NOMO-1 treated with dmso at 0.1 percent for 144 hours (cell line): ENCODE measurements at regions not wholly inside any gene's neighbourhood (a gene's known extent, or its start where the extent isn't known, plus 50 kb on each side); places are given as distances from the start of the nearest gene placed in this dataset.
"Not testable (repeated sequence)": the region's sequence is repeated elsewhere in the genome, so short reads cannot be mapped to it uniquely, and the experiment has no call there.

Experiments used
- DNase-seq: peaks from one replicate; lab custom pipeline; 2025; ENCODE audit not compliant: unreplicated experiment; lab: John Stamatoyannopoulos, UW

DNA sequence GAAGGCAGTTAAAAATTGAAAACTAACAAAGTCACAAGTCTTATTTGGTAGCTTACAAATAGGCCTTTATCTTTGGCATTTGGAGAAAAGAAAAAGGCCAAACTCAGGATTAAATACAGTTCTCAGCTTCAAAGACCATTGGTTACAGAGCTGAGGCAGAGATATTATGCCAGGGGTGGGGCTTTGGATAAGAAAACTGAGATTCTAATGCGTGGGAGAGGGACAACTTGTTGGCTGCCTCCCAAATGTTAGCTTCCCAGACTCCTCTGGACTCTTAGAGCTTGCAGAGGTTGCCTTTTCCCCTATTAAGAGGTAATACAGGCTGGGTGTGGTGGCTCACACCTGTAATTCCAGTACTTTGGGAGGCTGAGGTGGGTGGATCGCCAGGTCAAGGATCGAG is 231.8 kb downstream of the SQOR start:
- no peak for DNase-seq

DNA sequence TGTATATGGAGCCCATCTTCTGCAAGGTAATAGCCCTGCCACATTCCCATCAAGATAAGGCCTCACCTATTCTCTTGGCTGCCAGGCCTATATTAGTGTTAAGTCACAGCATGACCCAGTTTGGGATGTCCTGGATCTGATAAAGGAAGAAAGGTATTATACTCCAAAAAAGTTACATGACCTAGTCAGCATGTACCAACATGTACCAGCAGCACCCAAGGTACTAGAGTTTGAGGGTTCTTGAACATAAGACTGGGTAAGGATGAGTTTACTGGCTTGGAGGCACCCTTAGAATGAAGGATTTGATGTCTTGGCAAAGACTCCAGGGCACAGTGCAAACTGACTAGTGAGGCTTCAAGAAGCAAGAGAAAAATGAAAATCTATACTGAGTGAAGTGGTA is 232.5 kb downstream of the SQOR start:
- DNase-seq, result no peak

DNA sequence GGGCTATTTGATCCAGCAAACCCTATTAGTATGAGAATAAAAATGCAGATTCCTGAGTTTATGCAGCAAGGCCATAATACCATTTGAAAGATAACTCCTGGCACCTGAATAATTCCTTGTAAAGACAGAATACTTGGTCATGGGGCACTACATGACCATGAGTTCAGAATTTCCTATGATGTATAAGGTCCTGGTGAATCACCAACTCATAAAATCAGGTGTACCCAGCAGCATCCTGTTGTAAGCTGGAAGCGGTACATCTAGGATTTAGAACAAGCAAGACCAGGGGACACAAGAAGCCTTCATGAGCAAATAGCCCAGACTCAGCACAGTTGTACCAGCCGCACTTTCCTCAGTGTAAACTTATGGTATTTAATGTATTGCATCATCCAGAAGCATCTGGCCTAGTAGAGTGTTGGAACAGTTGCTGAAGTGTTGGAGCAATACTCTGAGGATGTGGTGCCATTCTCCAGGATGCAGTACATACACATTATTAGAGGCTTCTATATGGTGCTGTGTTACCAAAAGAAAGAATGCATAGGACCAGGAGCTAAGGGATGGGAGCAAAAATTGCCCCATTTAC is 233.4 kb downstream of the SQOR start:
- DNase-seq, result peak; percentile 58

DNA sequence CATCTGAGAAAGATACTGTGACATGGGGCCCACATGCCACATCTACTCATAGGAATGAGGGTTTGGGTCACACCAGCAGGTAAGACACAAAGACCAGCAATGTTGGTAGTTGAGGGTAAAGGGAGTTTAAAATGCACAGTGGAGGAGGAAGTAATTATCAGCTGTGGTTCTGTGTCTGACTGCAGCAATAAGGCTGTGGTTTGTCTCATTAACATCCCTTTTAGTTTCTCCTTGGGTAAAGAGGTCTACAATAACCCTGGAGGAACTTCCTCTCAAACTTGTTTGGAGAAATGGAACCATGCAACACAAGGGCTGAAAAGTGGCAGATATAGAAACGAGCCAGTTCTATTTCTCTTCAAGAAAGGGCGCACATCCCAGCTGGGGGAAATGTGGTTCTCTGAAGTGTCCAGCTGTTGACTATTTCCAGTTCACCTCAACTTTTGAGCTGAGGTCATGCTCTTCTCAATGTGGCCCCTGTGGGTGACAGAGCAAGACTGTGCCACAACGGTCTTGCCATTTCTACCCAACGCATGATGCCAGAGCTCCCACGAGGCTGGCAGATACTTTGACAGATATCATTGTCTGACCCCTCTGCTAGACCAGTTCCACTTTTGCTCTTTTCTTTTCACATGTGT is 234.3 kb downstream of the SQOR start:
- DNase-seq, result peak; percentile 81

DNA sequence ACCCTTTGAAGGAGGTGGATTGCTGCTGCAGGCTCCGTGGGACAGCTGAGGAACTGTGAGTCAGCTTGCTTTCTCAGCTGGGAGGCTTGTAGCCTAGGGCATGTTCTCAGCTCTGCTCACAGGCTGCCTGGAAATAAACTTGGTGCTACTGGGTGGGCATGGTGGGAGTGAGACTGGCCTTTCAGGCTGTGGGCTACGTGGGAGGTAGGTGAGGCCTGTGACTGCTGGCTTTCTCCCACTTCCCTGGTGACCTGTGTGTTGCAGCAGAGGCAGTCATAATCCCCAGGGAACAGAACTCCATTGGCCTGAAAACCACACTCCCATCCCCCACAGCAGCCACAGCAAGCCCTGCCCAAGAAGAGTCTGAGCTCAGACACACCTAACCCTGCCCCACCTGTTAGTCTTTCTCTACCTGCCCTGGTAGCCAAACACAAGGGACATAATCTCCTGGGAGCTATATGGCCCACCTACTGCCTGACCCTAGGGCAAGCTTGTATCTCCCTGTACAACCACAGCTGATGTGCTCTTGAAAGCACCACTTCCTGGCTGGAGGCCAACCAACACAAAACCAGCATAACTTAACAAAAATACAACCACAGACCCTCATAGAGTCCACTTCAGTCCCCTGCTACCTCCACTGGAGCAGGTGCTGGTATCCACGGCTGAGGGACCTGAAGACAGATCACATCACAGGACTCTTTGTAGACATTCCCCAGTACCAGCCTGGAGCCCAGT is 236.5 kb downstream of the SQOR start:
- no peak for DNase-seq

DNA sequence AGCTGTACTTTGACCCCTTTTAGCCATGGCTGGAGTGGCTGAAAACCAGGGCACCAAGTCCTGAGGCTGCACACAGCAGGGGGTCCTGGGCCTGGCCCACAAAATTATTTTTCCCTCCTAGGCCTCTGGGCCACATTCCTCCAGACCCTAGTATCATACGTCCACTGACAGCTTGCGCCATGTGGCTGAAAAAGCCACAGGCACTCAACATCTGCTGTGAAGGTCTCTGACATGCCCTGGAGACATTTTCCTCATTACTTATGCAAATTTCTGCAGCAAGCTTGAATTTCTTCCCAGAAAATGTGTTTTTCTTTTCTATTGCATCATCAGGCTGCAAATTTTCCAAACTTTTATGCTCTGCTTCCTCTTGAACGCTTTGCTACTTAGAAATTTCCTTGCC is 239.0 kb downstream of the SQOR start:
- no peak for DNase-seq

DNA sequence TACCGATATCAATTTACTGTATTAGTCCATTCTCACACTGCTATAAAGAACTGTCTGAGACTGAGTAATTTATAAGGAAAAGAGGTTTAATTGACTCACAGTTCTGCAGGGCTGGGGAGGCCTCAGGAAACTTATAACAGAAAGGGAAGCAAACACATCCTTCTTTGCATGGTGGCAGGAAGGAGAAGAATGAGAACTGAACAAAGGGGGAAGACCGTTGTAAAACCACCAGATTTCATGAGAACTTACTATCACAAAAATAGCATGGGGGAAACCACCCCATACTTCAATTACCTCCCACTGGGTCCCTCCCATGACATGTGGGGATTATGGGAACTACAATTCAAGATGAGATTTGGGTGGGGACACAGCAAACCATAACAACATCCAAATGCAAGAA is 239.7 kb downstream of the SQOR start:
- not testable (repeated sequence) for DNase-seq

DNA sequence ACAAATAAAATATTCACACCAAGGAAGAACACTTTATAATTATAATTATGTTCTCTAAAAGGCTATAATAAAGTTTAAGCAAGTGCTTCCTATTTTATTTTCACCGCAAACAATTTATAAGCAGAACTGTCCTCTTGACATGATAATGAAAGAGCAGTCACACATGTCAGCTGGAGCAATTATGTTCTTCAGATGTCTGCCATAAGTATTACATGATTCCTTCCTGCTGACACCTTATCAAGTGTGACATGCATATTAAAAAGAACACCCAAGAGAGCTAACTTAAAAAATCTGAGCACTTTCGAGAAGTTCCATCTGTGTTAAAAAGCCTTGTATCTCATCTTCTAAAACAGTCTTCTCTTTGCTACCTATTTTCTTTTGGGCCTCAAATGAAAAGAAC is 249.5 kb downstream of the SQOR start:
- no peak for DNase-seq

DNA sequence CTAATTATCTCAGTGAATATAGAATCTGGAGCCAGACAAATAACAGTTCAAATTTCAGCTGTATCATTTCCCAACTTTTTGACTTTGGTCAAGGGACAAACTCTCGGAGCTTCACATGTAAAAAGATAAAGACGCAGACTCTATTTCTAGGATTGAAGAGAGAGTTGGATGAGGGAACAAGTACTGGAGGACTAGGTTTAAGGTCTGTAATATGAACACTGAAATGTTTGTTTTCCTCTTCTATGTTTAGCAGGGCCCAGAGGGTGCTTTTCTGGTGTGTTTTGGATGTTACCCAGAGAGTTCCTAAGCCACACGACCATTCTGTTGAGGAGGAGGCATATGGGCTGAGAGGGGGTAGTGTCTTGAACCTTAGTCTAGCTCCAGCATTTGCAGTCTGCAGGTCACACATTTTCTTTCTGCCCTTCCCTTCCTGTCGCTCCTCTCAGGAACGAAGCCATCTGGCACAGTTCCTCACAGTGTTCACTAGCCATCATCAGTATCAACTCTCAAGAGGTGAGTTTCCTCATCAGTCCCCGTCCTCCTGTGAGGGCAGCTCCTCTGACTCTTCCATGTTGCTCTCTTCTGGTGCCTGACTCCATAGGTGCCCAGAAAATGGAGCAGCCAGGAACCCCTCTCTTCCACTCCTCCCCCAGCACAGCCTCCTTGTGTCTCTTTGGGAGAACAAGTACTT is 250.1 kb downstream of the SQOR start:
- no peak for DNase-seq

DNA sequence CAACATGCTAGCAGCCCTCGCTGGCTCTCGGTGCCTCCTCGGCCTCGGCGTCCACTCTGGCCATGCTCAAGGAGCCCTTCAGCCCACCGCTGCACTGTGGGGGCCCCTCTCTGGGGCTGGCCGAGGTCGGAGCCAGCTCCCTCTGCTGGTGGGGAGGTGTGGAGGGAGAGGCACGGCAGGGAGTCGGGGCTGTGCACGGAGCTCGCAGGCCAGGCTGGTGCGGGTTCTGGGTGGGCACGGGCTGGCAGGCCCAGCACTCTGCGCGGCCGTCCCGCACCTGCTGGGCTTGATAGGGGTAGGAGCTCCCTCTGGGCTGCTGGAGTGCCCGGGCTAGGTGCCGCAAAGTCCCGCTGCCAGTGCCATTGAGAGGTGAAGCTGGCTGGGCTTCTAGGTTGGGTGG is 251.0 kb downstream of the SQOR start:
- DNase-seq, result no peak

DNA sequence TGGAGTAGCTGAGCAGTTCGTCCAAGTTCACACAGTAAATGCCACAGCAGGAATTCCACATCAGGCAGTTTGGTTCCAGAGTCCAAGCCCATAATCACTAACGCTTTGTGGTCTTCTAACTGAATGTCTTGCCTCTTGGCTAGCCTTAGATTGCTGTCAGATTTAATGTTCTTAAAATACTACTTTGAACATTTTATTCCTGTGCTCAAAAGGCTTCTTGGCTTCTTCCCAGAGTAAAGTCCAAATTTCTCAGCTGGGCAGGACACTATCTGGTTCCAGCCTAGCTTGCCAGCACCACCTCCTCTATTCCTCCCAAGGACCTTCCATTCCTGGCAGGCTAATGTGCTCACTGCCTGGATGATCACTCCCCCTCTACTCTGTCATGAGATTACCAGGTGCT is 256.9 kb downstream of the SQOR start:
- DNase-seq, result no peak

DNA sequence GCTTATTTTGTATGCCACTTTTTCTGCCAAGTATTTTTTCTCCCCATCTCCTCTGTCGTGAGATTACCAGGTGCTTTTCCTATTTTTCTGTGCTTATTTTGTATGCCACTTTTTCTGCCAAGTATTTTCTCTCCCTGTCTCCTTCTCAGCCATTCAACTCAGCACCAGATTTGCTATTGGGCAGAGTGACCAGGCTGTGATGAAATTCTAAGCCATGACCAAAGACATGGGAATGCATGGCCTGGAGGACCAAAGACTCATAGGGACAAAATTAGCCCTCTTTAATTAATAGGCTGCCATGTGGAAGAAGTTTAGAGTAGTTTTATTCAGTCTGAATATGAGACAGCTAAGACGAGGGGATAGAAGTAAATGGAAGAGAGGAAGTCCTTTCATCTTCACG is 257.4 kb downstream of the SQOR start:
- DNase-seq, result no peak

DNA sequence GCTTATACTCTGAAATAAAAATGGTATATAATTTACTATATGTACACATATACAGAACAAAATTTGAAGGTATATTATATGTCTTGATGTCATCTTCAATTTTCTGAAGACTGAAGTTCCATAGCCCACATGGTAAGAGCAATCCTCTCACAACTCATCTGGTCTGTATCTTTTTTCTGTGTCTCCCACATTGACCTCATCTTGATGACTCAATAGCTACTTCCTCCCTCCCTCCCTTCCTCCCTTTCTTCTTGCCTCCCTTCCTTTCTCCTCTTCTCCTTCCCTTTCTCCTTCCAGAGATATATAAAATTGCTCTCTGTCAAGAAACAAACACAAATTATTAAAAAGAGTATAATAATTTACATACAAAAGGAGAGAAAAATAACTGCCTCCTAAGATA is 268.5 kb downstream of the SQOR start:
- no peak for DNase-seq

DNA sequence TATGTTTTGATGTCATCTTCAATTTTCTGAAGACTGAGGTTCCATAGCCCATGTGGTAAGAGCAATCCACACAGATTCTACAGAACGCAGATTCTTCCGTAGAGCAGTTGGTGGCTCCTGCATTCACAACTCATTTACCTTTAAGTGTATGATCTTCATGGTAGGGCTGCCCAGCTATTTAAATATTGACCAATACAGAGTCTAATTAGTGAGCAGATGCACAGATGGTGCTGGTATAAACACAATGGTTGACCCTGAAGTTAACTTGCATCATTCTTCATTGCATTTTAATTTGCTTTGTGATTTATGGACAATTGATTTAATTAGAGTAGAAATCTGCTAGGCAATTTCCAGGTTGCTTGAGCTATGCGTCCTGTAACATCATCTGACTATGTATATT is 269.2 kb downstream of the SQOR start:
- DNase-seq, result no peak

DNA sequence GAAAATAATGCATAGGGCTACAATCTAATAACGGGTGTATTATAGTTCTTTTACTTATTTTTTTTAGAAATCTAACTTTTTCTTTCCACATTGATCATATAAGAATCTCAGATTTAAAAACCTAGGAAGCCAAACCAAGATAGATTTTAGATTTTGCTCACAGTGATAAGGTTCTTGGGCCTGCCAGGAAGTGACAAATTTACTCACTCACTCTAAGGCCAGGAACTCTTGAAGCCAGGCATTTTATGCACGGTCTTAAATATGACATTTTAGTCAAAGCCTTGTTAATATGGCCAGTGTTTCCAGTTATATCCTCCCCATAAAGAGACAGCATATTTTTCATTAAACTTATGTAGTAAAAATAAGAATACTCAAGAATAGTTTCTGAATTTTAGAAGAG is 271.4 kb downstream of the SQOR start:
- no peak for DNase-seq

DNA sequence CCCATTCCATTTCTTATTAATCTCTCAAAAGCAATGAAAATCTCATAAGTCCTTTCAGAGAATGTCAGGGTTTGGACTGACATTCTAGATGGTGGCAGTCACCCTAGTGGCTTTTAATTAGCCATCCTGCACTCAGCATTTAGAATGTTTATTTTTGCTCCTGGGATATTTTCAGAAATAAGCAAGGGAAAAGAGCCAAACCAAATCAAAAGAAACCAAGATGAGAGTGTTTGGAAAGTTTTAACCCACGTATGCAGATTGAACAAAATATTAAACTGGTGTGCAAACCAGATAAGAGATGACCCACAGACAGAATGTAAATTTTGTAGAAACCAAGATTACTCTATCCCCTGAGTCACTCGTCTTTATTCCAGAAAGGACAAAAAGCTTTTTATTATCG is 275.8 kb downstream of the SQOR start:
- no peak for DNase-seq

DNA sequence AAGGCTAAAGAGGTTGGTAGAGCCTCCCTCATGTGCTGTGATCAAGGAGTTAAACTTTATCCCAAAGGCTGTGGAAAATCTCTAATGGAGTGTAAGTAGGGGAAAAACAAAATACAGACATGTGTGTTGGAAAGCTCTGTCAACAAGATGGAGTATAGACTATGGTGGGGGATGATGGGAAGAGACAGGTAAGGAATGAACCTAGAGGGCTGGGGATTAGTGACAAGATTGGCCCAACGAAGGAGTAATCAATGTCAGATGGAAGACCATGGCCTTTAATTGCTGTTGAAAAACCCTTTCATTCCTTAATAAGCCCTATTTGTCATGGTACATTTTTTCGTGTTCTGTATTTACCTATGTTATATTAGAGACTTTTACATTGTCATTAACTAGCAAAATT is 278.6 kb downstream of the SQOR start:
- DNase-seq, result no peak

DNA sequence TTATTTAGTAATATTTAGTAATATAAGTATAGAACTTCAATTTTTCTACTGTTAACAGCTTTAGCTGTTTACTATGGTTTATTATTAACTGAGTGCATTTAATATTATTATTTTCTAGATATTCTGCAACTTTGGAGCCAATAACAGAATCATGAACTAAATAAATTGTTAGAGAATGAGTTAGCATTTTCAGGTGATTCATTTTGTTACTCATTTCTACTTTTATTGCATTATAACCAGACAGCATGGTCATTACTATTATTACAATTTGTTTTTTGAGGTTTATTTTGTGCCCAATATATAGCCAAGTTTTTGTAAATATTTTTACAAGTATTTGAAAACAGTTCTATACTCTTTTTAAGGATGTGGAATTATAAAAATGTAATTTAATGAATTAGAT is 279.6 kb downstream of the SQOR start:
- no peak for DNase-seq

DNA sequence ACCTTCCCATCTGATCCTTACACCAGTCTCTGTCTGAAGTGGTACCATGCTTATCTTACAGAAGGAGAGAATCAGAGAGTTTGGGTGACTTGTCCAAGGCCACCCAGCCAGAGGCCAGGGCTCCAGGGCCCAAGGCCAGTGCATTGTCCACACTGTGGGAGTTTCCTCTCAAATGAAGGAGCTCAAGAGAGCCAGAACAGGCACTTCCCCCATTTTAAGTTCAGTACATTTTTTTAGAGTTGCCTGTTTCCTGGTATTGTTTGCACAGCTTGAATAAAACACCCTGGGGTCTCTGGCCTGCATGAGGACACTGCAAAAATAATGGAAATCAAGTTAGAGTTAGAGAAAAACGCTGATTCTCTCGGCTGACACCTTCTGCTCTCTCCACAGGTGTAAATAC is 284.0 kb downstream of the SQOR start:
- no peak for DNase-seq

DNA sequence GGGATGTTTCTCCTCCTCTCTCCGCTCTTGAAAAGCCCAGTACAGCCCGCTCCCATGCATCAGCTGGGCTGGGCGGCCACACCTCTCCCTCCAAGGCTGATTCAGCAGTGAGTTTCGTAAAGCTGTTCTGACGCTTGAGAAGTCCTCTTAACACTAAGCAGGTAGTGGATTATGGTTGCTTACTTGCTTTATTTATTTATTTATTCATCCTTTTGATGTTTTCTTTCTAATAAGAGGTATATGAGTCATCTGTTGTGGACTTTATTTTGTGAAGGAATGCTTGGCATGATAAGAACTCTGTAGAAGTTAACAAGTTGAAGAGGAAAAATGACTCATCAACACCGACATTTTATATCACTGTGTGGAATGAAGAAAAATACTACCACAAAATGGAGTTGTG is 285.0 kb downstream of the SQOR start:
- no peak for DNase-seq

DNA sequence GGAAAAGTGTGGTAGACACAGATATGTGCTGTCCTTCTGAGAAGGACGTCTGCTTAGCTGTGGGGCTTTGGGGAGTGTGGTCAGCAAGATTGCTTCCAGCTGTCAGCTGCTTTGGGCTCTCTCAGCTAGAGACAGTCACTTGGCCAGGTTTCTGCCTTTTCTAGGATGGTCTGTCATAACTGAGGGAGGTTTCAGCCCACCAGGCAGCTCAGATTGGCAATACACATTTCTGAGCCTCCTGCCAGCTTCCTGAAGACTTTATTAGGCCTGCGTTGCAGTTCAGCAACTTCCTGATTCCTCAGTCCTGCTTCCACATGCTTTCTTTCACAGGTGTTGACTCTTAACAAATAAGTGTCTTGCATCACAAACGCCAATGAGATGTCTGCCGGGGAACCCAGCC is 286.5 kb downstream of the SQOR start:
- no peak for DNase-seq

DNA sequence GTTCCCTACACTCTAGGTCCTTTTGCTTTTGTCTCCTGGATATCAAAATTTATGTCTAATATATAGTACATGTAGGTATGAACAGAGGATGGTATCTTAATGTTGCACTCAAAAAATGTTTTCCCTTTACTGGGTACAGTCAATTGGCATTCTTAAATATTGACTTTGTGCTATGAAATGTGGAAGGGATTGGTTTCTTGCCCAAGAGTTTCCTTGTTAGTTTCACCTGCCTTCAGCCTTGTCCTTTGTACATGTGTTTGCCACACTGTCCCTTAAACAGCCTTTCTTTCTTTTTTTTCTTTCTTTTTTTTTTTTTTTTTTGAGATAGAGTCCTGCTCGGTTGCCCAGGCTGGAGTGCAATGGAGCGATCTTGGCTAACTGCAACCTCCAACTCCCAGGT is 287.1 kb downstream of the SQOR start:
- no peak for DNase-seq
